ENCODE measurements at regions not wholly inside any gene's neighbourhood (a gene's known extent, or its start where the extent isn't known, plus 50 kb on each side); places are given as distances from the start of the nearest gene placed in this dataset.

GRCh38 chr10:4070184-4070583 lies 285.2 kb upstream of the KLF6 start:
- Histone ChIP-seq H3K4me2 (ENCODE audit: low read length) (no peak overlapping the region), H3K27ac (ENCODE audit: low read depth, low read length) (no peak overlapping the region), H3K36me3 (ENCODE audit: control insufficient read depth, low read length) (no peaks in the 10 kb centered on the region), H3K4me3 (ENCODE audit: low read length) (no peak overlapping the region), H4K20me1 (ENCODE audit: control insufficient read depth, insufficient read depth, low read depth, low read length) (no peaks in the 10 kb centered on the region), H3K79me2 (ENCODE audit: control insufficient read depth, low read length) (no peaks in the 10 kb centered on the region), H3F3A (ENCODE audit: control insufficient read depth, insufficient read depth) (no peaks in the 10 kb centered on the region), H3K9me3 (ENCODE audit: control insufficient read depth, insufficient read depth, low read length) (no peaks in the 10 kb centered on the region), H3K4me1 (ENCODE audit: control insufficient read depth, low read length) (no peaks in the 10 kb centered on the region), H3K27me3 (ENCODE audit: control insufficient read depth, low read length) (no peaks in the 10 kb centered on the region), H3K9me2 (replicated peaks; ENCODE audit: control insufficient read depth, low read length) (no peaks in the 10 kb centered on the region)
- TF ChIP-seq EZH2phosphoT487 (IDR thresholded peaks at IDR 0.05; ENCODE audit: borderline replicate concordance, low read length): no peak
- no peak for TF ChIP-seq CTCF (IDR thresholded peaks at IDR 0.05; ENCODE audit: low read depth, low read length, poor library complexity, severe bottlenecking)

DNA sequence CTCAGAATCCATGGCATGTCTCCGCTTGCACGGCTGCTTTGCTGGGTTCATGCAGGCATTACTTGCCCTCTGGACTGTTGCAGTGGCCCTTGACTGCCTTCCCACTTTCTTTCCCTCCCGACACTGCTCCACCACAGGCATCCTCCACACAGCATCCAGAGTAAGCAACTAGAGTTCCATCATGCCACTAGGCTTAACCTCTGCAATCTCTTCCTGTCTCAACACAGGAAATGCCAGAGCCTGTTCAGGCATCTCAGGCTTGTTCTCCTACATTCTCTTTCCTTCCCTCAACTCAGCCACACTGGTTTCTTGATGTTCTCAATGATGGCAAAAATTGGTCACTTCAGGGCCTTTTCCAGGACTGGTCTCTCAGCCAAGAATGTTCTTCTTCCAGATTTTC lies 284.5 kb upstream of the KLF6 start:
- Histone ChIP-seq H3K79me2 (ENCODE audit: control insufficient read depth, low read length) (no peaks in the 10 kb centered on the region), H3K27me3 (ENCODE audit: control insufficient read depth, low read length) (no peaks in the 10 kb centered on the region), H3F3A (ENCODE audit: control insufficient read depth, insufficient read depth) (no peaks in the 10 kb centered on the region), H3K4me2 (ENCODE audit: low read length) (no peak overlapping the region), H4K20me1 (ENCODE audit: control insufficient read depth, insufficient read depth, low read depth, low read length) (no peaks in the 10 kb centered on the region), H3K4me1 (ENCODE audit: control insufficient read depth, low read length) (no peaks in the 10 kb centered on the region), H3K27ac (ENCODE audit: low read depth, low read length) (no peak overlapping the region), H3K4me3 (ENCODE audit: low read length) (no peak overlapping the region), H3K36me3 (ENCODE audit: control insufficient read depth, low read length) (no peaks in the 10 kb centered on the region), H3K9me3 (ENCODE audit: control insufficient read depth, insufficient read depth, low read length) (no peaks in the 10 kb centered on the region), H3K9me2 (replicated peaks; ENCODE audit: control insufficient read depth, low read length) (no peaks in the 10 kb centered on the region)
- no peak for TF ChIP-seq EZH2phosphoT487 (IDR thresholded peaks at IDR 0.05; ENCODE audit: borderline replicate concordance, low read length)
- no peak for TF ChIP-seq CTCF (IDR thresholded peaks at IDR 0.05; ENCODE audit: low read depth, low read length, poor library complexity, severe bottlenecking)

- H3K27ac ChIP-seq (ENCODE audit: low read depth, low read length): no peak overlapping the region
- TF ChIP-seq CTCF (IDR thresholded peaks at IDR 0.05; ENCODE audit: low read depth, low read length, poor library complexity, severe bottlenecking): no peak
- no peak overlapping the region for H3K4me2 ChIP-seq (ENCODE audit: low read length)
These were observed 283.6 kb upstream of the KLF6 start for GRCh38 chr10:4068629-4069028.

More at GRCh38 chr10:4068629-4069028, 283.6 kb upstream of the KLF6 start:
- no peaks in the 10 kb centered on the region for H3F3A ChIP-seq (ENCODE audit: control insufficient read depth, insufficient read depth)
- H3K79me2 ChIP-seq (ENCODE audit: control insufficient read depth, low read length): no peaks in the 10 kb centered on the region
- no peaks in the 10 kb centered on the region for H3K9me3 ChIP-seq (ENCODE audit: control insufficient read depth, insufficient read depth, low read length)
- H3K36me3 ChIP-seq (ENCODE audit: control insufficient read depth, low read length): no peaks in the 10 kb centered on the region
- H4K20me1 ChIP-seq (ENCODE audit: control insufficient read depth, insufficient read depth, low read depth, low read length): no peaks in the 10 kb centered on the region
- no peaks in the 10 kb centered on the region for H3K4me1 ChIP-seq (ENCODE audit: control insufficient read depth, low read length)
- H3K4me3 ChIP-seq (ENCODE audit: low read length): no peak overlapping the region
- H3K27me3 ChIP-seq (ENCODE audit: control insufficient read depth, low read length): no peaks in the 10 kb centered on the region
- no peaks in the 10 kb centered on the region for H3K9me2 ChIP-seq (replicated peaks; ENCODE audit: control insufficient read depth, low read length)
